Left colon (tissue), 2 donors: ENCODE measurements at regions not wholly inside any gene's neighbourhood (a gene's known extent, or its start where the extent isn't known, plus 50 kb on each side); places are given as distances from the start of the nearest gene placed in this dataset.

Experiments
- ATAC-seq: fragments of 200-7000 bp; cut with Tn5 transposase; one replicate; pipeline ENCODE4 v1.9.1; 2020; ENCODE audit warnings: mild to moderate bottlenecking, moderate library complexity
- DNase-seq, 2 donors: peaks; one replicate each; pipeline ENCODE4 v3.0.0-alpha.2; 2020
- intact Hi-C, 2 donors: fragments of 100-400 bp; cut with DNase I in 1 of 2; cut with micrococcal nuclease in 1 of 2; formaldehyde crosslinking; loops; one replicate each; pipeline versions ENCODE4 v1.11.2 to v1.14.0; 2022; cut with DNase I, micrococcal nuclease
- donor health status: DM: no; HTN: no; CAD: no.
- donor health status: DM: yes; HTN: yes; CAD: no.

DNA sequence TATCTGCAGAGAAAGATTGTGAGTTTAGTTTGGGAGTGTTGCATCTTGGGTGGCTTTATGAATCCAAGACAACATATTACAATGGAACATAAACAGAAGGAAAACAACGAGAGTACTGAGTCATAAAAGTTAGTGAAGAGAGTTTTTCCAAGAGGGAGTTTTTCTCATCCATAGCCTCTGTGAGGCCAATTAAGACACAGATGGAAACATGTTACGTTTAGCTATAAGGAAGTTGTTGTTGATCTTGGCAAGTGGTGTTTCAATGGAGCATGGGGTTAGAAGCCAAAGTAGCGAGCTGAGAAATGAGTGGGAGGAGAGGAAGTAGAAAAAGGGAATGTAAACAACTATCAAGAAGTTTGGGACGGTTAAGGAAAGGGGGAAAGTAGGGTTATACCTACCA is 53.3 kb upstream of the SPATA31D4 start:
- intact Hi-C loops = no loop called here
- DNase-seq (no peak), ATAC-seq (peak; percentile 70)

GRCh38 chr9:81877047-81877446 is 51.2 kb upstream of the SPATA31D4 start:
- intact Hi-C loops = no loop called here
- peak; percentile 58 to 83 for DNase-seq

More at GRCh38 chr9:81877047-81877446, 51.2 kb upstream of the SPATA31D4 start:
- peak; percentile 74 for ATAC-seq
